Loucy (cell line): ENCODE measurements at regions not wholly inside any gene's neighbourhood (a gene's known extent, or its start where the extent isn't known, plus 50 kb on each side); places are given as distances from the start of the nearest gene placed in this dataset.

Experiments
- EZH2phosphoT487 ChIP-seq: fragments of 200-600 bp; IDR thresholded peaks from 2 replicates; pipeline ENCODE4 v1.6.1; 2018; ENCODE audit warnings: antibody characterized with exemption, mild to moderate bottlenecking, moderate library complexity, borderline replicate concordance
- TF ChIP-seq, protein P1 (sequence below): fragments of 200-600 bp; sonication (generic); conservative IDR thresholded peaks from 2 replicates; pipeline ENCODE4 v1.5.1; 2014; ENCODE audit warnings: mild to moderate bottlenecking, antibody characterized with exemption, low read length

DNA sequence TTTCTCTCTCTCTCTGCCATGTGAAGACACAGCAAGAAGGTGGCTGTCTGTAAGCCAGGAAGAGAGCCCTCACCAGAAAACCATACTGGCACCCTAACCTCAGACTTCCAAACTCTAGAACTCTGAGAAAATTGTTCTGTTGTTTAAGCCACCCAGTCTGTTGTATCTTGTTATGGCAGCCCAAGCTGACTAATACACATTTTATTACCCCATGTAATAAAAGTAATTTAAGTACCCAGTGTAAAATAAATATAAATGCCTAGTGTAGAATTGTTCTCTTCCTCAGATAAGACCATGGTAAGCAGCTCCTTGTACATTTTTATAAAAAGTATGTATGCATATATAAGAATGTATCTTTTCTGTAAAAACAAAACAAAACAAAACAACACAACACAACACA is 119.7 kb downstream of the DTL start:
- TF ChIP-seq, protein P1, sequence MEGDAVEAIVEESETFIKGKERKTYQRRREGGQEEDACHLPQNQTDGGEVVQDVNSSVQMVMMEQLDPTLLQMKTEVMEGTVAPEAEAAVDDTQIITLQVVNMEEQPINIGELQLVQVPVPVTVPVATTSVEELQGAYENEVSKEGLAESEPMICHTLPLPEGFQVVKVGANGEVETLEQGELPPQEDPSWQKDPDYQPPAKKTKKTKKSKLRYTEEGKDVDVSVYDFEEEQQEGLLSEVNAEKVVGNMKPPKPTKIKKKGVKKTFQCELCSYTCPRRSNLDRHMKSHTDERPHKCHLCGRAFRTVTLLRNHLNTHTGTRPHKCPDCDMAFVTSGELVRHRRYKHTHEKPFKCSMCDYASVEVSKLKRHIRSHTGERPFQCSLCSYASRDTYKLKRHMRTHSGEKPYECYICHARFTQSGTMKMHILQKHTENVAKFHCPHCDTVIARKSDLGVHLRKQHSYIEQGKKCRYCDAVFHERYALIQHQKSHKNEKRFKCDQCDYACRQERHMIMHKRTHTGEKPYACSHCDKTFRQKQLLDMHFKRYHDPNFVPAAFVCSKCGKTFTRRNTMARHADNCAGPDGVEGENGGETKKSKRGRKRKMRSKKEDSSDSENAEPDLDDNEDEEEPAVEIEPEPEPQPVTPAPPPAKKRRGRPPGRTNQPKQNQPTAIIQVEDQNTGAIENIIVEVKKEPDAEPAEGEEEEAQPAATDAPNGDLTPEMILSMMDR = no peak
- no peak for TF ChIP-seq EZH2phosphoT487
